GM12878 (cell line): ENCODE measurements at regions not wholly inside any gene's neighbourhood (a gene's known extent, or its start where the extent isn't known, plus 50 kb on each side); places are given as distances from the start of the nearest gene placed in this dataset.

ENCODE experiments used
- ATAC-seq: fragments of 200-7000 bp; cut with Tn5 transposase; 3 replicates; pipeline ENCODE4 v1.9.1; 2020; ENCODE audit warnings: mild to moderate bottlenecking, moderate library complexity
- BruUV-seq: library from RNA; stranded (reverse); fragments of 400-500 nt; replicated peaks from 2 replicates; lab custom pipeline; 2021; lab: Mats Ljungman, UMichigan
- CTCF ChIA-PET: fragments of 300-600 bp; sonication (Branson Sonifier 250); formaldehyde crosslinking; extraction: SDS; loops from one replicate; lab custom pipeline; 2021; ENCODE audit warnings: inconsistent platforms; lab: Yijun Ruan, JAX
- POLR2A ChIA-PET: fragments of 350-600 bp; formaldehyde crosslinking; extraction: SDS; loops from one replicate; lab custom pipeline; 2021; ENCODE audit warnings: inconsistent platforms; lab: Charles Lee
- RAD21 ChIA-PET: fragments of 300-600 bp; sonication (Branson Sonifier 250); formaldehyde crosslinking; loops from one replicate; lab custom pipeline; 2023; ENCODE audit warnings: antibody characterized with exemption; ENCODE audit not compliant: unreplicated experiment; lab: Charles Lee
- SMC1A ChIA-PET: fragments of 300-600 bp; sonication (Branson Sonifier 250); formaldehyde crosslinking; loops from one replicate; lab custom pipeline; 2023; ENCODE audit not compliant: unreplicated experiment, uncharacterized antibody; lab: Charles Lee
- DNase-seq: peaks from one replicate; pipeline ENCODE4 v3.0.0-alpha.2; 2011; ENCODE audit warnings: low read depth, low spot score
- FAIRE-seq: peaks from 3 replicates; lab custom pipeline; 2011; peaks lifted over from hg19 to GRCh38; lab: Jason Lieb, UNC
- H2AFZ ChIP-seq: 2 replicates; pipeline ENCODE4 v1.6.0; 2011; ENCODE audit warnings: low read depth, low read length, control low read depth; ENCODE audit not compliant: control insufficient read depth
- H3K27ac ChIP-seq: 2 replicates; pipeline ENCODE4 v1.5.1; 2011; ENCODE audit warnings: control low read depth; ENCODE audit not compliant: control insufficient read depth, insufficient read depth
- H3K27me3 ChIP-seq, 2 experiments: replicated peaks in 1 of 2; 2 replicates each; pipeline versions ENCODE4 v1.6.0 to v1.6.1; 2011; ENCODE audit warnings: low read length in 1 of 2; ENCODE audit not compliant: control insufficient read depth in 2 of 2, insufficient read depth in 2 of 2
- H3K36me3 ChIP-seq, 2 experiments: 2 replicates each; pipeline ENCODE4 v1.5.1; 2011; ENCODE audit warnings: low read length in 1 of 2; ENCODE audit not compliant: control insufficient read depth in 2 of 2, insufficient read depth in 2 of 2
- H3K4me1 ChIP-seq: 2 replicates; pipeline ENCODE4 v1.6.1; 2011; ENCODE audit warnings: mild to moderate bottlenecking, low read length, moderate library complexity, mixed read lengths; ENCODE audit not compliant: control insufficient read depth, insufficient read depth
- H3K4me2 ChIP-seq: 2 replicates; pipeline ENCODE4 v1.6.0; 2011; ENCODE audit warnings: control low read depth; ENCODE audit not compliant: control insufficient read depth, insufficient read depth
- H3K4me3 ChIP-seq: fragments of 200-600 bp; sonication (generic); 2 replicates; pipeline ENCODE4 v1.5.1; 2016
- H3K79me2 ChIP-seq: 2 replicates; pipeline ENCODE4 v1.6.0; 2011; ENCODE audit warnings: low read length; ENCODE audit not compliant: control insufficient read depth, insufficient read depth
- H3K9ac ChIP-seq: 2 replicates; pipeline ENCODE4 v1.8.0; 2011; ENCODE audit warnings: low read length, control low read depth, mixed read lengths; ENCODE audit not compliant: control insufficient read depth, insufficient read depth
- H3K9me3 ChIP-seq: replicated peaks from 3 replicates; pipeline ENCODE4 v1.5.1; 2011; ENCODE audit warnings: mild to moderate bottlenecking, low read length; ENCODE audit not compliant: control insufficient read depth, insufficient read depth
- H4K20me1 ChIP-seq: 2 replicates; pipeline ENCODE4 v1.6.0; 2011; ENCODE audit not compliant: control insufficient read depth, insufficient read depth
- EGR1 ChIP-seq, 2 experiments: IDR thresholded peaks; 1 replicate in 1 of 2; 2 replicates in 1 of 2; pipeline ENCODE4 v1.6.1; 2011 to 2012; ENCODE audit warnings: low read depth in 2 of 2, low read length in 2 of 2, borderline replicate concordance in 1 of 2, mild to moderate bottlenecking in 1 of 2, moderate library complexity in 1 of 2
- ELK1 ChIP-seq: IDR thresholded peaks from 2 replicates; pipeline ENCODE4 v1.6.1; 2012; ENCODE audit warnings: low read depth, low read length, improper control_type of control experiment
- JUND ChIP-seq: IDR thresholded peaks from 2 replicates; pipeline ENCODE4 v1.6.1; 2012; ENCODE audit warnings: low read depth, mild to moderate bottlenecking, low read length, improper control_type of control experiment, moderate library complexity
- ZNF274 ChIP-seq: IDR thresholded peaks from one replicate; pipeline ENCODE4 v1.8.0; 2011; ENCODE audit not compliant: insufficient read length, insufficient read depth
- WGBS: methylation state at CpG from one replicate; pipeline ENCODE4 v1.1.6; 2016; ENCODE audit warnings: low lambda C conversion rate; ENCODE audit not compliant: insufficient replicate concordance, insufficient coverage; ENCODE audit errors: missing lambda C conversion rate; 5-methylcytosine and 5-hydroxymethylcytosine counted together
- in situ Hi-C: fragments of 300-500 bp; cut with MboI; formaldehyde crosslinking; loops from 9 replicates; pipeline ENCODE4 v1.14.3; 2018; ENCODE audit warnings: mixed read lengths
- intact Hi-C: fragments of 100-400 bp; cut with micrococcal nuclease; formaldehyde crosslinking; loops from one replicate; pipeline ENCODE4 v1.14.2; 2022; ENCODE audit not compliant: unreplicated experiment
- TF ChIP-seq, protein P1 (sequence below): fragments of 150-350 bp; IDR thresholded peaks from 2 replicates; pipeline ENCODE4 v1.6.1; 2014; ENCODE audit warnings: mild to moderate bottlenecking, low read depth, low read length
- TF ChIP-seq, protein P2 (sequence below): fragments of 450-650 bp; conservative IDR thresholded peaks from 2 replicates; pipeline ENCODE4 v1.6.1; 2017; ENCODE audit warnings: mild to moderate bottlenecking, moderate library complexity
- TF ChIP-seq, protein P3 (sequence below): fragments of 450-650 bp; IDR thresholded peaks from 2 replicates; pipeline ENCODE4 v1.6.1; 2017; ENCODE audit warnings: mild to moderate bottlenecking

GRCh38 chr21:31803039-31804007 is 69.5 kb upstream of the HUNK start:
- no peak overlapping the region for H3K4me2 ChIP-seq
- intact Hi-C loops (no loop called here), in situ Hi-C loops (no loop called here)
- no peaks in the 10 kb centered on the region for H3K4me1 ChIP-seq
- no peak for DNase-seq
- BruUV-seq: no TSS peak
- no peaks in the 10 kb centered on the region for H3K9me3 ChIP-seq
- POLR2A ChIA-PET: no interaction called here
- ATAC-seq: no peak
- CTCF ChIA-PET: no interaction called here
- SMC1A ChIA-PET: no interaction called here
- RAD21 ChIA-PET: no interaction called here
- WGBS: 59% methylated on average over 18 of the region's 20 CpGs
- H3K27me3 ChIP-seq: no peaks in the 10 kb centered on the region
- no peaks in the 10 kb centered on the region for H3K79me2 ChIP-seq
- H3K9ac ChIP-seq: no peak overlapping the region
- no peak for TF ChIP-seq EGR1 (IDR thresholded peaks at IDR 0.05; ENCODE audit: borderline replicate concordance in 1 of 2, low read depth in 2 of 2, low read length in 2 of 2)
- no peak for TF ChIP-seq JUND
- no peak for TF ChIP-seq ZNF274
- TF ChIP-seq, protein P1, sequence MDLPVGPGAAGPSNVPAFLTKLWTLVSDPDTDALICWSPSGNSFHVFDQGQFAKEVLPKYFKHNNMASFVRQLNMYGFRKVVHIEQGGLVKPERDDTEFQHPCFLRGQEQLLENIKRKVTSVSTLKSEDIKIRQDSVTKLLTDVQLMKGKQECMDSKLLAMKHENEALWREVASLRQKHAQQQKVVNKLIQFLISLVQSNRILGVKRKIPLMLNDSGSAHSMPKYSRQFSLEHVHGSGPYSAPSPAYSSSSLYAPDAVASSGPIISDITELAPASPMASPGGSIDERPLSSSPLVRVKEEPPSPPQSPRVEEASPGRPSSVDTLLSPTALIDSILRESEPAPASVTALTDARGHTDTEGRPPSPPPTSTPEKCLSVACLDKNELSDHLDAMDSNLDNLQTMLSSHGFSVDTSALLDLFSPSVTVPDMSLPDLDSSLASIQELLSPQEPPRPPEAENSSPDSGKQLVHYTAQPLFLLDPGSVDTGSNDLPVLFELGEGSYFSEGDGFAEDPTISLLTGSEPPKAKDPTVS: no peak
- no peaks in the 10 kb centered on the region for H4K20me1 ChIP-seq
- no peak overlapping the region for H3K4me3 ChIP-seq
- H3K27ac ChIP-seq: no peak overlapping the region
- H3K36me3 ChIP-seq: no peaks in the 10 kb centered on the region
- no peak for FAIRE-seq
- H2AFZ ChIP-seq: no peak overlapping the region

- Histone ChIP-seq H3K79me2 (no peaks in the 10 kb centered on the region), H3K9ac (no peak overlapping the region), H3K36me3 (no peaks in the 10 kb centered on the region), H4K20me1 (no peaks in the 10 kb centered on the region), H3K4me2 (no peak overlapping the region), H2AFZ (no peak overlapping the region), H3K4me1 (no peaks in the 10 kb centered on the region), H3K27me3 (no peaks in the 10 kb centered on the region), H3K4me3 (no peak overlapping the region), H3K27ac (no peak overlapping the region), H3K9me3 (no peaks in the 10 kb centered on the region)
- no peak for FAIRE-seq
- SMC1A ChIA-PET: no interaction called here
- intact Hi-C loops: no loop called here
- CTCF ChIA-PET: no interaction called here
- no peak for ATAC-seq
- RAD21 ChIA-PET: no interaction called here
- in situ Hi-C loops: no loop called here
- DNase-seq: no peak
- 5% methylated on average over 7 of the region's 7 CpGs for WGBS
- BruUV-seq: no TSS peak
- POLR2A ChIA-PET: no interaction called here
- no peak for TF ChIP-seq EGR1 (IDR thresholded peaks at IDR 0.05; ENCODE audit: borderline replicate concordance in 1 of 2, low read depth in 2 of 2, low read length in 2 of 2)
- TF ChIP-seq, protein P2, sequence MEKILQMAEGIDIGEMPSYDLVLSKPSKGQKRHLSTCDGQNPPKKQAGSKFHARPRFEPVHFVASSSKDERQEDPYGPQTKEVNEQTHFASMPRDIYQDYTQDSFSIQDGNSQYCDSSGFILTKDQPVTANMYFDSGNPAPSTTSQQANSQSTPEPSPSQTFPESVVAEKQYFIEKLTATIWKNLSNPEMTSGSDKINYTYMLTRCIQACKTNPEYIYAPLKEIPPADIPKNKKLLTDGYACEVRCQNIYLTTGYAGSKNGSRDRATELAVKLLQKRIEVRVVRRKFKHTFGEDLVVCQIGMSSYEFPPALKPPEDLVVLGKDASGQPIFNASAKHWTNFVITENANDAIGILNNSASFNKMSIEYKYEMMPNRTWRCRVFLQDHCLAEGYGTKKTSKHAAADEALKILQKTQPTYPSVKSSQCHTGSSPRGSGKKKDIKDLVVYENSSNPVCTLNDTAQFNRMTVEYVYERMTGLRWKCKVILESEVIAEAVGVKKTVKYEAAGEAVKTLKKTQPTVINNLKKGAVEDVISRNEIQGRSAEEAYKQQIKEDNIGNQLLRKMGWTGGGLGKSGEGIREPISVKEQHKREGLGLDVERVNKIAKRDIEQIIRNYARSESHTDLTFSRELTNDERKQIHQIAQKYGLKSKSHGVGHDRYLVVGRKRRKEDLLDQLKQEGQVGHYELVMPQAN: no peak
- no peak for TF ChIP-seq ELK1
- TF ChIP-seq, protein P3, sequence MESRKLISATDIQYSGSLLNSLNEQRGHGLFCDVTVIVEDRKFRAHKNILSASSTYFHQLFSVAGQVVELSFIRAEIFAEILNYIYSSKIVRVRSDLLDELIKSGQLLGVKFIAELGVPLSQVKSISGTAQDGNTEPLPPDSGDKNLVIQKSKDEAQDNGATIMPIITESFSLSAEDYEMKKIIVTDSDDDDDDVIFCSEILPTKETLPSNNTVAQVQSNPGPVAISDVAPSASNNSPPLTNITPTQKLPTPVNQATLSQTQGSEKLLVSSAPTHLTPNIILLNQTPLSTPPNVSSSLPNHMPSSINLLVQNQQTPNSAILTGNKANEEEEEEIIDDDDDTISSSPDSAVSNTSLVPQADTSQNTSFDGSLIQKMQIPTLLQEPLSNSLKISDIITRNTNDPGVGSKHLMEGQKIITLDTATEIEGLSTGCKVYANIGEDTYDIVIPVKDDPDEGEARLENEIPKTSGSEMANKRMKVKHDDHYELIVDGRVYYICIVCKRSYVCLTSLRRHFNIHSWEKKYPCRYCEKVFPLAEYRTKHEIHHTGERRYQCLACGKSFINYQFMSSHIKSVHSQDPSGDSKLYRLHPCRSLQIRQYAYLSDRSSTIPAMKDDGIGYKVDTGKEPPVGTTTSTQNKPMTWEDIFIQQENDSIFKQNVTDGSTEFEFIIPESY: no peak
Measured at GRCh38 chr21:31802331-31802730, 70.4 kb upstream of the SCAF4 start.
